ENCODE measurements at regions not wholly inside any gene's neighbourhood (a gene's known extent, or its start where the extent isn't known, plus 50 kb on each side); places are given as distances from the start of the nearest gene placed in this dataset.

- Histone ChIP-seq H3K4me1 (no peaks in the 10 kb centered on the region), H3K27ac (no peak overlapping the region), H3K9me3 (no peaks in the 10 kb centered on the region), H3K4me3 (no peak overlapping the region), H3K36me3 (no peaks in the 10 kb centered on the region), H3K27me3 (no peaks in the 10 kb centered on the region)
- DNase-seq = peak in 1 of 2 donors; percentile 5
- WGBS, 5 donors = 72 to 94% (median 87%) methylated on average over 3 of the region's 3 CpGs; no CpG with 5 or more reads in 1 of the 5 donors
- TF ChIP-seq CTCF (IDR thresholded peaks at IDR 0.05) (no peak), POLR2A (IDR thresholded peaks at IDR 0.05) (no peak), POLR2AphosphoS5 (IDR thresholded peaks at IDR 0.05) (no peak), EP300 (IDR thresholded peaks at IDR 0.05) (no peak)
- intact Hi-C loops (cut with DNase I; ENCODE audit: low total_unique reads) = no loop called here
These were observed 512.7 kb upstream of the CDIN1 start for GRCh38 chr15:36066757-36067156.

GRCh38 chr15:36067483-36068274, 511.7 kb upstream of the CDIN1 start:
- Histone ChIP-seq H3K4me1 (no peaks in the 10 kb centered on the region), H3K36me3 (no peaks in the 10 kb centered on the region), H3K27ac (no peak overlapping the region), H3K4me3 (no peak overlapping the region), H3K9me3 (no peaks in the 10 kb centered on the region), H3K27me3 (no peaks in the 10 kb centered on the region)
- intact Hi-C loops (cut with DNase I; ENCODE audit: low total_unique reads) = no loop called here
- TF ChIP-seq CTCF (IDR thresholded peaks at IDR 0.05) = no peak
- DNase-seq = no peak
- WGBS, 5 donors = 90 to 96% (median 92%) methylated on average over 20 to 21 of the region's 21 CpGs

- DNase-seq = peak in 1 of 2 donors; percentile 12
- intact Hi-C loops (cut with DNase I; ENCODE audit: low total_unique reads) = no loop called here
- H3K36me3 ChIP-seq = no peaks in the 10 kb centered on the region
- H3K4me1 ChIP-seq = no peaks in the 10 kb centered on the region
- H3K9me3 ChIP-seq = peaks cover 0 to 8% (median 4%) of the 10 kb centered on the region in 4 donors
- H3K4me3 ChIP-seq = no peak overlapping the region
- TF ChIP-seq CTCF (IDR thresholded peaks at IDR 0.05) = no peak
- TF ChIP-seq POLR2AphosphoS5 (IDR thresholded peaks at IDR 0.05) = no peak
- TF ChIP-seq EP300 (IDR thresholded peaks at IDR 0.05) = no peak
- no peak for TF ChIP-seq POLR2A (IDR thresholded peaks at IDR 0.05)
- no peaks in the 10 kb centered on the region for H3K27me3 ChIP-seq
- H3K27ac ChIP-seq = no peak overlapping the region
These were observed 504.1 kb upstream of the CDIN1 start for GRCh38 chr15:36075333-36075732.

GRCh38 chr15:36079021-36079420, 500.4 kb upstream of the CDIN1 start:
- no peak for TF ChIP-seq POLR2AphosphoS5 (IDR thresholded peaks at IDR 0.05)
- no peak for TF ChIP-seq EP300 (IDR thresholded peaks at IDR 0.05)
- TF ChIP-seq POLR2A (IDR thresholded peaks at IDR 0.05) = no peak
- intact Hi-C loops (cut with DNase I; ENCODE audit: low total_unique reads) = no loop called here
- Histone ChIP-seq H3K4me3 (no peak overlapping the region), H3K27ac (no peak overlapping the region), H3K27me3 (no peaks in the 10 kb centered on the region), H3K9me3 (peaks cover 0 to 40% (median 19%) of the 10 kb centered on the region in 4 donors), H3K36me3 (no peaks in the 10 kb centered on the region), H3K4me1 (no peaks in the 10 kb centered on the region)
- WGBS, 5 donors = 59 to 65% (median 61%) methylated on average over 3 of the region's 3 CpGs
- DNase-seq = no peak

- no peak for TF ChIP-seq CTCF (IDR thresholded peaks at IDR 0.05)
- TF ChIP-seq POLR2A (IDR thresholded peaks at IDR 0.05) = no peak
- TF ChIP-seq POLR2AphosphoS5 (IDR thresholded peaks at IDR 0.05) = no peak
- TF ChIP-seq EP300 (IDR thresholded peaks at IDR 0.05) = no peak
- intact Hi-C loops (cut with DNase I; ENCODE audit: low total_unique reads) = no loop called here
- Histone ChIP-seq H3K36me3 (no peaks in the 10 kb centered on the region), H3K4me1 (no peaks in the 10 kb centered on the region), H3K27me3 (no peaks in the 10 kb centered on the region), H3K9me3 (peaks cover 0 to 40% (median 19%) of the 10 kb centered on the region in 4 donors), H3K27ac (no peak overlapping the region), H3K4me3 (no peak overlapping the region)
- 45 to 83% (median 57%) methylated on average over 3 to 4 of the region's 4 CpGs for WGBS, 5 donors
- DNase-seq = no peak
These were observed 498.7 kb upstream of the CDIN1 start for GRCh38 chr15:36080759-36081158.
